ENCODE measurements at regions not wholly inside any gene's neighbourhood (a gene's known extent, or its start where the extent isn't known, plus 50 kb on each side); places are given as distances from the start of the nearest gene placed in this dataset.

DNA sequence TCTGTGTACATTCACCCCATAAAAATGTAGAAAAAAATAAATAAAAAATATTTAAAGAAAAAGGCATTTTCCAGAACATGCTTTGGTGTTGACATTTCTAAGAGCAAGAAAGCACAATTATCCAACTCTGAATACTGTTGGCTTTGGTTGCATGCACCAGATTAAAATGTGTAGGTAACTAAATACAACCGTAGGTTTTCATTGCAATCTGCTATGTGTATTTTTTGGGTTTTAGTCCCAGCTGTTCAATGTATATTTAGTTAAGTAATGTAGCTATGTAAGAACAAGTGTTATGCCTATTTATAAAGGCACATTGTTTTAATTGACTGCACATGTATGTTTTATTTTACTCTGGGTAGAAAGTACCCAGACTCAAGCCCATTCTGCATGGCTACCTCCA is 108.1 kb upstream of the PAQR3 start:
- intact Hi-C loops (cut with micrococcal nuclease; ENCODE audit: unreplicated experiment) (loop anchor here (10.0 kb wide), 1 partner anchor 527 kb away; no protein-coding TSS in a partner anchor), in situ Hi-C loops (cut with HindIII; ENCODE audit: low pct_unique_long_range_greater_than_20kb, low sequenced_read_pairs) (no loop called here)
- no TSS peak for BruUV-seq (replicated peaks)

DNA sequence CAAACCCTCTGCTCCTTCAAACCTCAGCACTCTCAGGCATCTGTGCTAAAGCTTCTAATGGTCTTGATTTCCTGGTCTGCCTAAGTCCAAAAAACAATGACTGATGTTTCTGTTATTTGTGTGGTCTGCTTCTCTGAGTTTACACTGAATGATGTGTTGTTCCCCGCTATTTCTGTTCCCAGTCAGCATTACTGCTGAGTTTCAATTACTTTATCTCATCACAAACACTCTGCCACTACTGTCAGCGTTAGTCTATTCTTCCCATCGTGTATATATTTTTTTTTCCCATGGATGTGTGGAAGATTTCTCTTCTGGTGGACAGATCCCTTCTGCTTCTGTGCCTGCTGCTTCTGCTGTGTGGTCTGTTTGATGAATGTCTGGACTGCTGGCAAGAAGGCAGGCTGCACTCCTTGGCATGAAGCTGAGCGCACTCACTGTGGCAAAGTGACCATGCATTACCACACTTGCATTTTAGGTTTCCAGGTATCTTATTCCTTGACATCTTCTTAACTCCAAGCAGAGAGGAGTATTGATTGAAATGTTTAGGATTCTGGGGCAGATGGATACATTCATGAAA is 106.9 kb upstream of the PAQR3 start:
- CTCF ChIA-PET: no interaction called here
- H3K9me3 ChIP-seq (ENCODE audit: control insufficient read depth, insufficient read depth, low read depth, low read length): no peaks in the 10 kb centered on the region

More for the DNA sequence above, 108.1 kb upstream of the PAQR3 start:
- POLR2A ChIA-PET: interaction anchor here (0.6 kb wide), 1 partner anchor 15 kb away, joined by 3 read pairs; no protein-coding TSS in a partner anchor
- no peak overlapping the region for H3K27ac ChIP-seq (ENCODE audit: low read length)
- no peak overlapping the region for H3K4me3 ChIP-seq (ENCODE audit: low read depth in 2 of 2, low read length in 2 of 2)
- no peaks in the 10 kb centered on the region for H3K36me3 ChIP-seq (ENCODE audit: control insufficient read depth, insufficient read depth, low read length)
- no peaks in the 10 kb centered on the region for H3K27me3 ChIP-seq (ENCODE audit: control insufficient read depth, insufficient read depth, low read length)
- TF ChIP-seq TCF7L2 (IDR thresholded peaks at IDR 0.05; ENCODE audit: low read depth, low read length) (no peak), POLR2AphosphoS5 (IDR thresholded peaks at IDR 0.05; ENCODE audit: low read depth, low read length) (no peak), SIN3A (IDR thresholded peaks at IDR 0.05; ENCODE audit: borderline replicate concordance, insufficient read depth, low read depth, low read length) (no peak)
- TF ChIP-seq, protein P1, sequence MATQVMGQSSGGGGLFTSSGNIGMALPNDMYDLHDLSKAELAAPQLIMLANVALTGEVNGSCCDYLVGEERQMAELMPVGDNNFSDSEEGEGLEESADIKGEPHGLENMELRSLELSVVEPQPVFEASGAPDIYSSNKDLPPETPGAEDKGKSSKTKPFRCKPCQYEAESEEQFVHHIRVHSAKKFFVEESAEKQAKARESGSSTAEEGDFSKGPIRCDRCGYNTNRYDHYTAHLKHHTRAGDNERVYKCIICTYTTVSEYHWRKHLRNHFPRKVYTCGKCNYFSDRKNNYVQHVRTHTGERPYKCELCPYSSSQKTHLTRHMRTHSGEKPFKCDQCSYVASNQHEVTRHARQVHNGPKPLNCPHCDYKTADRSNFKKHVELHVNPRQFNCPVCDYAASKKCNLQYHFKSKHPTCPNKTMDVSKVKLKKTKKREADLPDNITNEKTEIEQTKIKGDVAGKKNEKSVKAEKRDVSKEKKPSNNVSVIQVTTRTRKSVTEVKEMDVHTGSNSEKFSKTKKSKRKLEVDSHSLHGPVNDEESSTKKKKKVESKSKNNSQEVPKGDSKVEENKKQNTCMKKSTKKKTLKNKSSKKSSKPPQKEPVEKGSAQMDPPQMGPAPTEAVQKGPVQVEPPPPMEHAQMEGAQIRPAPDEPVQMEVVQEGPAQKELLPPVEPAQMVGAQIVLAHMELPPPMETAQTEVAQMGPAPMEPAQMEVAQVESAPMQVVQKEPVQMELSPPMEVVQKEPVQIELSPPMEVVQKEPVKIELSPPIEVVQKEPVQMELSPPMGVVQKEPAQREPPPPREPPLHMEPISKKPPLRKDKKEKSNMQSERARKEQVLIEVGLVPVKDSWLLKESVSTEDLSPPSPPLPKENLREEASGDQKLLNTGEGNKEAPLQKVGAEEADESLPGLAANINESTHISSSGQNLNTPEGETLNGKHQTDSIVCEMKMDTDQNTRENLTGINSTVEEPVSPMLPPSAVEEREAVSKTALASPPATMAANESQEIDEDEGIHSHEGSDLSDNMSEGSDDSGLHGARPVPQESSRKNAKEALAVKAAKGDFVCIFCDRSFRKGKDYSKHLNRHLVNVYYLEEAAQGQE (IDR thresholded peaks at IDR 0.05; ENCODE audit: insufficient read depth in 1 of 2, low read depth in 2 of 2, low read length in 1 of 2): no peak
- TF ChIP-seq, protein P2, sequence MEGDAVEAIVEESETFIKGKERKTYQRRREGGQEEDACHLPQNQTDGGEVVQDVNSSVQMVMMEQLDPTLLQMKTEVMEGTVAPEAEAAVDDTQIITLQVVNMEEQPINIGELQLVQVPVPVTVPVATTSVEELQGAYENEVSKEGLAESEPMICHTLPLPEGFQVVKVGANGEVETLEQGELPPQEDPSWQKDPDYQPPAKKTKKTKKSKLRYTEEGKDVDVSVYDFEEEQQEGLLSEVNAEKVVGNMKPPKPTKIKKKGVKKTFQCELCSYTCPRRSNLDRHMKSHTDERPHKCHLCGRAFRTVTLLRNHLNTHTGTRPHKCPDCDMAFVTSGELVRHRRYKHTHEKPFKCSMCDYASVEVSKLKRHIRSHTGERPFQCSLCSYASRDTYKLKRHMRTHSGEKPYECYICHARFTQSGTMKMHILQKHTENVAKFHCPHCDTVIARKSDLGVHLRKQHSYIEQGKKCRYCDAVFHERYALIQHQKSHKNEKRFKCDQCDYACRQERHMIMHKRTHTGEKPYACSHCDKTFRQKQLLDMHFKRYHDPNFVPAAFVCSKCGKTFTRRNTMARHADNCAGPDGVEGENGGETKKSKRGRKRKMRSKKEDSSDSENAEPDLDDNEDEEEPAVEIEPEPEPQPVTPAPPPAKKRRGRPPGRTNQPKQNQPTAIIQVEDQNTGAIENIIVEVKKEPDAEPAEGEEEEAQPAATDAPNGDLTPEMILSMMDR (IDR thresholded peaks at IDR 0.05): no peak
- H3K9me3 ChIP-seq (ENCODE audit: control insufficient read depth, insufficient read depth, low read depth, low read length): no peaks in the 10 kb centered on the region
- CTCF ChIA-PET: no interaction called here
- no peaks in the 10 kb centered on the region for H3K4me1 ChIP-seq (ENCODE audit: control insufficient read depth, insufficient read depth, low read length)
- DNase-seq (ENCODE audit: low read depth, low spot score): no peak
- ATAC-seq: no peak

More for the DNA sequence above, 106.9 kb upstream of the PAQR3 start:
- no peak for DNase-seq (ENCODE audit: low read depth, low spot score)
- intact Hi-C loops (cut with micrococcal nuclease; ENCODE audit: unreplicated experiment) (loop anchor here (10.0 kb wide), 1 partner anchor 529 kb away; no protein-coding TSS in a partner anchor), in situ Hi-C loops (cut with HindIII; ENCODE audit: low pct_unique_long_range_greater_than_20kb, low sequenced_read_pairs) (no loop called here)
- TF ChIP-seq SIN3A (IDR thresholded peaks at IDR 0.05; ENCODE audit: borderline replicate concordance, insufficient read depth, low read depth, low read length): no peak
- TF ChIP-seq, protein P2 (IDR thresholded peaks at IDR 0.05): no peak
- TF ChIP-seq, protein P1 (IDR thresholded peaks at IDR 0.05; ENCODE audit: insufficient read depth in 1 of 2, low read depth in 2 of 2, low read length in 1 of 2): no peak
- no peak for TF ChIP-seq TCF7L2 (IDR thresholded peaks at IDR 0.05; ENCODE audit: low read depth, low read length)
- TF ChIP-seq POLR2AphosphoS5 (IDR thresholded peaks at IDR 0.05; ENCODE audit: low read depth, low read length): no peak
- Histone ChIP-seq H3K27ac (ENCODE audit: low read length) (no peak overlapping the region), H3K4me1 (ENCODE audit: control insufficient read depth, insufficient read depth, low read length) (no peaks in the 10 kb centered on the region), H3K27me3 (ENCODE audit: control insufficient read depth, insufficient read depth, low read length) (no peaks in the 10 kb centered on the region), H3K36me3 (ENCODE audit: control insufficient read depth, insufficient read depth, low read length) (no peaks in the 10 kb centered on the region), H3K4me3 (ENCODE audit: low read depth in 2 of 2, low read length in 2 of 2) (no peak overlapping the region)
- BruUV-seq (replicated peaks): no TSS peak
- no peak for ATAC-seq
- POLR2A ChIA-PET: no interaction called here

Measured in Panc1 (cell line).